Neural cell (in vitro differentiated cells): ENCODE measurements at regions not wholly inside any gene's neighbourhood (a gene's known extent, or its start where the extent isn't known, plus 50 kb on each side); places are given as distances from the start of the nearest gene placed in this dataset.

Experiments used
- H2AFZ ChIP-seq: fragments of 200-600, 300-800 bp; sonication (generic), shearing (Covaris generic); 2 replicates; pipeline ENCODE4 v1.6.0; 2014; ENCODE audit warnings: low read depth, mild to moderate bottlenecking, antibody characterized with exemption, low read length, moderate library complexity
- H3F3A ChIP-seq: fragments of 200-600 bp; shearing (Covaris generic); 2 replicates; pipeline ENCODE4 v1.6.1; 2016; ENCODE audit warnings: mild to moderate bottlenecking, moderate library complexity, mixed read lengths, antibody characterized with exemption, low read length; ENCODE audit not compliant: insufficient read depth, poor library complexity, severe bottlenecking
- H3K27ac ChIP-seq: fragments of 200-600, 300-800 bp; sonication (generic), shearing (Covaris generic); 2 replicates; pipeline ENCODE4 v1.5.1; 2014; ENCODE audit warnings: mild to moderate bottlenecking, low read length, moderate library complexity
- H3K27me3 ChIP-seq: fragments of 300-800, 200-600 bp; sonication (generic), shearing (Covaris generic); 2 replicates; pipeline ENCODE4 v1.6.0; 2014; ENCODE audit warnings: mild to moderate bottlenecking, low read depth, low read length, moderate library complexity; ENCODE audit not compliant: insufficient read depth
- H3K36me3 ChIP-seq: fragments of 300-800, 200-600 bp; sonication (generic), shearing (Covaris generic); 2 replicates; pipeline ENCODE4 v1.5.1; 2014; ENCODE audit warnings: mild to moderate bottlenecking, antibody characterized with exemption, low read length, moderate library complexity; ENCODE audit not compliant: insufficient read depth
- H3K4me2 ChIP-seq: fragments of 300-800, 200-600 bp; sonication (generic), shearing (Covaris generic); 2 replicates; pipeline ENCODE4 v1.6.0; 2014; ENCODE audit warnings: mild to moderate bottlenecking, low read length
- H3K4me3 ChIP-seq: fragments of 300-800, 200-600 bp; sonication (generic), shearing (Covaris generic); 2 replicates; pipeline ENCODE4 v1.5.1; 2014; ENCODE audit warnings: mild to moderate bottlenecking, low read length, moderate library complexity
- H3K79me2 ChIP-seq: fragments of 200-600 bp; shearing (Covaris generic); replicated peaks from 2 replicates; pipeline ENCODE4 v1.6.0; 2014; ENCODE audit warnings: mild to moderate bottlenecking, low read length, moderate library complexity; ENCODE audit not compliant: insufficient read depth
- H3K9ac ChIP-seq: fragments of 300-800, 200-600 bp; sonication (generic), shearing (Covaris generic); 2 replicates; pipeline ENCODE4 v1.6.1; 2016; ENCODE audit warnings: mild to moderate bottlenecking, low read length, mixed read lengths
- H3K9me2 ChIP-seq: fragments of 200-600 bp; shearing (Covaris generic); 2 replicates; pipeline ENCODE4 v1.6.1; 2016; ENCODE audit warnings: mild to moderate bottlenecking, low read length, mixed read lengths; ENCODE audit not compliant: insufficient read depth
- H3K9me3 ChIP-seq: fragments of 200-600, 300-800 bp; sonication (generic), shearing (Covaris generic); 2 replicates; pipeline ENCODE4 v1.6.1; 2016; ENCODE audit warnings: mild to moderate bottlenecking, mixed run types, low read length, moderate library complexity, mixed read lengths
- H4K20me1 ChIP-seq: fragments of 200-600 bp; shearing (Covaris generic); 2 replicates; pipeline ENCODE4 v1.6.1; 2016; ENCODE audit warnings: mild to moderate bottlenecking, mixed run types; ENCODE audit not compliant: insufficient read depth
- CTCF ChIP-seq: fragments of 450-650 bp; IDR thresholded peaks from 2 replicates; pipeline ENCODE4 v1.5.1; 2014; ENCODE audit warnings: antibody characterized with exemption, mild to moderate bottlenecking, moderate library complexity; ENCODE audit not compliant: poor library complexity, severe bottlenecking
- EP300 ChIP-seq: fragments of 450-650 bp; conservative IDR thresholded peaks from 2 replicates; pipeline ENCODE4 v1.6.1; 2014; ENCODE audit warnings: antibody characterized with exemption, mild to moderate bottlenecking, moderate library complexity; ENCODE audit not compliant: poor library complexity, severe bottlenecking
- EZH2 ChIP-seq: fragments of 200-600, 300-800 bp; shearing (Covaris generic), sonication (generic); IDR thresholded peaks from 2 replicates; pipeline ENCODE4 v1.6.1; 2014; ENCODE audit warnings: antibody characterized with exemption, low read length, borderline replicate concordance, mild to moderate bottlenecking; ENCODE audit not compliant: insufficient read depth, poor library complexity, severe bottlenecking
- MXI1 ChIP-seq: fragments of 450-650 bp; conservative IDR thresholded peaks from 2 replicates; pipeline ENCODE4 v1.6.1; 2014; ENCODE audit warnings: antibody characterized with exemption, mild to moderate bottlenecking; ENCODE audit not compliant: poor library complexity, severe bottlenecking
- POLR2AphosphoS5 ChIP-seq: IDR thresholded peaks from 2 replicates; pipeline ENCODE4 v1.6.1; 2012
- RAD21 ChIP-seq: fragments of 450-650 bp; conservative IDR thresholded peaks from 2 replicates; pipeline ENCODE4 v1.6.1; 2014; ENCODE audit warnings: antibody characterized with exemption, mild to moderate bottlenecking, moderate library complexity
- SMC3 ChIP-seq: fragments of 450-650 bp; conservative IDR thresholded peaks from 2 replicates; pipeline ENCODE4 v1.6.1; 2014; ENCODE audit warnings: antibody characterized with exemption, mild to moderate bottlenecking, moderate library complexity; ENCODE audit not compliant: poor library complexity
- TAF1 ChIP-seq: IDR thresholded peaks from 2 replicates; pipeline ENCODE4 v1.6.1; 2012; ENCODE audit warnings: low read depth
- TF ChIP-seq, protein P1 (sequence below): IDR thresholded peaks from 2 replicates; pipeline ENCODE4 v1.6.1; 2012; ENCODE audit warnings: borderline replicate concordance

DNA sequence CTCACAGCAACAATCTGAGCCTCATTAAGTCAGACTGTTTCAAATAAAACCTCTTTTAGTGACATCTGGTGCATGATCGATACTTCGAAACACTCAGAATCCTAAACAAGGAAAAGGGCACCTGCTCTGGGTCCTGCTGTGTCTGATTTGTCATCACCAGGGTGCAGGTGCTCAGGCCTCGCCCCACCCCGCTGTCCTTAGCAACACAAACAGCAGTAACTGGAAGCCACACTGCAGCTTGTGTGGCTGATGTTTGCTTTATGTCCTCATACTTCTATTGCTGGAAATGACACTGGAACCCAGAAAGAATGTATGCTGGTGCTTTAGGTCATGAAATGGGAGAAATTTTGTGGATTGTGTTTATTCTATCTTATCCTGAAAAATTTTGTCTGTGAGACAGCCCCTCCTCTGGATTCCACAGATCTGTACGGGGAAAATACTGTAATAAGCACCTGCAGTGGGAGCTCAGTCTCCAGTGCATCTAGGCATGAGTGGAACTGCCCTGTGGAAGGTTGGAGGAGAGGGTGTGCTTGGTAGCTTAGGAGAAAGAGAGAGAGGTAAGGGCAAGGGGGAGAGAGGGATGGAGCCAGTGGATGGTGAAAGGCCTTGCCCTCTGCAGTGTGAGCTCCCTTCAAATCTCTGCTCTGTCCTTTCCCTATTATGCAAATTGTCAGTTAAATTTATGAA lies 284.2 kb downstream of the SMARCA2 start:
- no peaks in the 10 kb centered on the region for H3K9me2 ChIP-seq
- no peak for TF ChIP-seq CTCF
- TF ChIP-seq TAF1: no peak
- no peak for TF ChIP-seq EP300
- TF ChIP-seq SMC3: no peak
- TF ChIP-seq MXI1: no peak
- TF ChIP-seq EZH2: no peak
- TF ChIP-seq RAD21: no peak
- TF ChIP-seq, protein P1, sequence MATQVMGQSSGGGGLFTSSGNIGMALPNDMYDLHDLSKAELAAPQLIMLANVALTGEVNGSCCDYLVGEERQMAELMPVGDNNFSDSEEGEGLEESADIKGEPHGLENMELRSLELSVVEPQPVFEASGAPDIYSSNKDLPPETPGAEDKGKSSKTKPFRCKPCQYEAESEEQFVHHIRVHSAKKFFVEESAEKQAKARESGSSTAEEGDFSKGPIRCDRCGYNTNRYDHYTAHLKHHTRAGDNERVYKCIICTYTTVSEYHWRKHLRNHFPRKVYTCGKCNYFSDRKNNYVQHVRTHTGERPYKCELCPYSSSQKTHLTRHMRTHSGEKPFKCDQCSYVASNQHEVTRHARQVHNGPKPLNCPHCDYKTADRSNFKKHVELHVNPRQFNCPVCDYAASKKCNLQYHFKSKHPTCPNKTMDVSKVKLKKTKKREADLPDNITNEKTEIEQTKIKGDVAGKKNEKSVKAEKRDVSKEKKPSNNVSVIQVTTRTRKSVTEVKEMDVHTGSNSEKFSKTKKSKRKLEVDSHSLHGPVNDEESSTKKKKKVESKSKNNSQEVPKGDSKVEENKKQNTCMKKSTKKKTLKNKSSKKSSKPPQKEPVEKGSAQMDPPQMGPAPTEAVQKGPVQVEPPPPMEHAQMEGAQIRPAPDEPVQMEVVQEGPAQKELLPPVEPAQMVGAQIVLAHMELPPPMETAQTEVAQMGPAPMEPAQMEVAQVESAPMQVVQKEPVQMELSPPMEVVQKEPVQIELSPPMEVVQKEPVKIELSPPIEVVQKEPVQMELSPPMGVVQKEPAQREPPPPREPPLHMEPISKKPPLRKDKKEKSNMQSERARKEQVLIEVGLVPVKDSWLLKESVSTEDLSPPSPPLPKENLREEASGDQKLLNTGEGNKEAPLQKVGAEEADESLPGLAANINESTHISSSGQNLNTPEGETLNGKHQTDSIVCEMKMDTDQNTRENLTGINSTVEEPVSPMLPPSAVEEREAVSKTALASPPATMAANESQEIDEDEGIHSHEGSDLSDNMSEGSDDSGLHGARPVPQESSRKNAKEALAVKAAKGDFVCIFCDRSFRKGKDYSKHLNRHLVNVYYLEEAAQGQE: no peak
- TF ChIP-seq POLR2AphosphoS5: no peak
- H3K9ac ChIP-seq: no peak overlapping the region
- H3K27me3 ChIP-seq: no peaks in the 10 kb centered on the region
- no peak overlapping the region for H3K4me2 ChIP-seq
- H3K79me2 ChIP-seq: no peaks in the 10 kb centered on the region
- H3K27ac ChIP-seq: no peak overlapping the region
- no peaks in the 10 kb centered on the region for H3K36me3 ChIP-seq
- H4K20me1 ChIP-seq: no peaks in the 10 kb centered on the region
- no peak overlapping the region for H3K4me3 ChIP-seq
- H3F3A ChIP-seq: no peaks in the 10 kb centered on the region
- no peak overlapping the region for H2AFZ ChIP-seq
- H3K9me3 ChIP-seq: no peaks in the 10 kb centered on the region

DNA sequence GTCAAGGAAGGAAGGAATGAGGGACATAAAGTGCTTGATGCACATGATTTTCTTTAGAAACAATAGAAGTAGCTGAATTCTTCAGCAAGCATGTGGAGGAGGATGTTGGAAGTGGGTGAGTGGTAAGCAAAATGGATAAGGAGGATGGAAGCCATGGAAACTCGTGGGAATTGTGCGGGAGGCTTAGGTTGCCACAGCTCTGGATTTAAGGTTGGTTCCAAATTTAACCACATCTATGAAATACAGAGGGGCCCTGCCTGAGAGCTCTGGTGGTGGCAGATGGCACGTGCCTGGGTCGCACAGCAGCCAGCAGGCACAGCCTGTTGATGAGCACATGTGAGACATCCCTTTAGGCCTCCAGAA lies 284.7 kb downstream of the SMARCA2 start:
- no peaks in the 10 kb centered on the region for H3K79me2 ChIP-seq
- no peak overlapping the region for H3K4me2 ChIP-seq
- no peaks in the 10 kb centered on the region for H4K20me1 ChIP-seq
- no peak overlapping the region for H3K9ac ChIP-seq
- H3K4me3 ChIP-seq: no peak overlapping the region
- H3K27me3 ChIP-seq: no peaks in the 10 kb centered on the region
- no peak for TF ChIP-seq CTCF
- no peak for TF ChIP-seq MXI1
- TF ChIP-seq RAD21: no peak
- TF ChIP-seq TAF1: no peak
- no peak for TF ChIP-seq EP300
- TF ChIP-seq EZH2: no peak
- TF ChIP-seq POLR2AphosphoS5: no peak
- TF ChIP-seq SMC3: no peak
- TF ChIP-seq, protein P1: no peak
- H3K9me2 ChIP-seq: no peaks in the 10 kb centered on the region
- H2AFZ ChIP-seq: no peak overlapping the region
- no peaks in the 10 kb centered on the region for H3K36me3 ChIP-seq
- no peaks in the 10 kb centered on the region for H3F3A ChIP-seq
- no peaks in the 10 kb centered on the region for H3K9me3 ChIP-seq
- H3K27ac ChIP-seq: no peak overlapping the region
